Pancreas (tissue), 10 donors: ENCODE measurements at regions not wholly inside any gene's neighbourhood (a gene's known extent, or its start where the extent isn't known, plus 50 kb on each side); places are given as distances from the start of the nearest gene placed in this dataset.

Source experiments
- ATAC-seq, 4 donors: fragments of 200-7000 bp; cut with Tn5 transposase; one replicate each; pipeline versions ENCODE4 v1.8.0 to v1.9.1; 2020; ENCODE audit warnings: mild to moderate bottlenecking in 4 of 4, moderate library complexity in 4 of 4
- DNase-seq, 6 donors: peaks; one replicate each; pipeline ENCODE4 v3.0.0-alpha.2; 2020
- FAIRE-seq: peaks from 2 replicates; lab custom pipeline; 2012; peaks lifted over from hg19 to GRCh38; lab: Jason Lieb, UNC
- H3K27ac ChIP-seq, 4 donors: fragments of 200-600 bp; sonication (generic); 1 replicate in 3 of 4; 2 replicates in 1 of 4; pipeline versions ENCODE4 v1.5.0 to v1.8.0; 2020
- H3K27me3 ChIP-seq, 4 donors: fragments of 200-600 bp; one replicate each; pipeline ENCODE4 v1.8.0; 2021
- H3K36me3 ChIP-seq, 3 donors: fragments of 200-600 bp; sonication (generic) in 1 of 3; one replicate each; pipeline versions ENCODE4 v1.5.0 to v1.8.0; 2020 to 2021
- H3K4me1 ChIP-seq, 3 donors: fragments of 200-600 bp; one replicate each; pipeline ENCODE4 v1.8.0; 2021
- H3K4me3 ChIP-seq, 4 donors: fragments of 200-600 bp; sonication (generic) in 2 of 4; one replicate each; pipeline versions ENCODE4 v1.5.0 to v1.8.0; 2020 to 2021
- H3K9me3 ChIP-seq, 4 donors: fragments of 200-600 bp; one replicate each; pipeline ENCODE4 v1.8.0; 2021
- WGBS, 2 donors: extraction: QIAGEN DNeasy Blood & Tissue Kit; methylation state at CpG; one replicate each; pipeline ENCODE4 v1.1.7; 2013; 5-methylcytosine and 5-hydroxymethylcytosine counted together
- intact Hi-C, 3 donors: fragments of 100-400 bp; cut with DNase I; formaldehyde crosslinking; loops; one replicate each; pipeline versions ENCODE4 v1.11.1 to v1.14.2; 2022
- TF ChIP-seq, protein P1 (sequence below), 4 donors: fragments of 200-600 bp; sonication (generic) in 3 of 4; IDR thresholded peaks; one replicate each; pipeline versions ENCODE4 v1.5.0 to v1.8.0; 2021; ENCODE audit warnings: antibody characterized with exemption in 4 of 4
- donor health status: healthy with polysubstance abuse.
- donor health status: DM: no; HTN: no; CAD: no; lungs with moderate emphysema.
- donor health status: DM: no; HTN: no; CAD: no.
- donor health status: control.
- donor health status: control.
- donor health status: Bipolar disorder and iron deficiency.
- donor health status: DM: yes; HTN: yes; CAD: no.
- donor health status: DM: no; HTN: no; CAD: no.
- donor health status: DM: no; HTN: no; CAD: no.
- donor health status: DM: yes; HTN: yes; CAD: no.

- H3K4me1 ChIP-seq, result peaks cover 0 to 5% (median 0%) of the 10 kb centered on the region in 3 donors
- no peaks in the 10 kb centered on the region for H3K27me3 ChIP-seq
- intact Hi-C loops, result no loop called here
- no peaks in the 10 kb centered on the region for H3K9me3 ChIP-seq
- ATAC-seq (no peak), FAIRE-seq (peak; percentile 45), DNase-seq (no peak)
- TF ChIP-seq, protein P1, sequence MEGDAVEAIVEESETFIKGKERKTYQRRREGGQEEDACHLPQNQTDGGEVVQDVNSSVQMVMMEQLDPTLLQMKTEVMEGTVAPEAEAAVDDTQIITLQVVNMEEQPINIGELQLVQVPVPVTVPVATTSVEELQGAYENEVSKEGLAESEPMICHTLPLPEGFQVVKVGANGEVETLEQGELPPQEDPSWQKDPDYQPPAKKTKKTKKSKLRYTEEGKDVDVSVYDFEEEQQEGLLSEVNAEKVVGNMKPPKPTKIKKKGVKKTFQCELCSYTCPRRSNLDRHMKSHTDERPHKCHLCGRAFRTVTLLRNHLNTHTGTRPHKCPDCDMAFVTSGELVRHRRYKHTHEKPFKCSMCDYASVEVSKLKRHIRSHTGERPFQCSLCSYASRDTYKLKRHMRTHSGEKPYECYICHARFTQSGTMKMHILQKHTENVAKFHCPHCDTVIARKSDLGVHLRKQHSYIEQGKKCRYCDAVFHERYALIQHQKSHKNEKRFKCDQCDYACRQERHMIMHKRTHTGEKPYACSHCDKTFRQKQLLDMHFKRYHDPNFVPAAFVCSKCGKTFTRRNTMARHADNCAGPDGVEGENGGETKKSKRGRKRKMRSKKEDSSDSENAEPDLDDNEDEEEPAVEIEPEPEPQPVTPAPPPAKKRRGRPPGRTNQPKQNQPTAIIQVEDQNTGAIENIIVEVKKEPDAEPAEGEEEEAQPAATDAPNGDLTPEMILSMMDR (IDR thresholded peaks at IDR 0.05), result peak in 1 of 4 donors; percentile 21
- 33 to 46% methylated on average over 1 of the region's 1 CpG for WGBS, 2 donors
- no peak overlapping the region for H3K27ac ChIP-seq
- H3K36me3 ChIP-seq, result no peaks in the 10 kb centered on the region
- H3K4me3 ChIP-seq, result no peak overlapping the region
Observed at GRCh38 chr4:177579649-177580048, 137.4 kb upstream of the AGA start.

- no peak for ATAC-seq
- no peak for DNase-seq
- H3K27ac ChIP-seq, result no peak overlapping the region
- H3K9me3 ChIP-seq, result no peaks in the 10 kb centered on the region
- no peak for FAIRE-seq
- TF ChIP-seq, protein P1 (IDR thresholded peaks at IDR 0.05), result no peak
- H3K27me3 ChIP-seq, result no peaks in the 10 kb centered on the region
- H3K4me1 ChIP-seq, result peaks cover 0 to 5% (median 0%) of the 10 kb centered on the region in 3 donors
- no peak overlapping the region for H3K4me3 ChIP-seq
- H3K36me3 ChIP-seq, result no peaks in the 10 kb centered on the region
- intact Hi-C loops, result no loop called here
Observed at GRCh38 chr4:177582992-177583391, 140.8 kb upstream of the AGA start.

DNA sequence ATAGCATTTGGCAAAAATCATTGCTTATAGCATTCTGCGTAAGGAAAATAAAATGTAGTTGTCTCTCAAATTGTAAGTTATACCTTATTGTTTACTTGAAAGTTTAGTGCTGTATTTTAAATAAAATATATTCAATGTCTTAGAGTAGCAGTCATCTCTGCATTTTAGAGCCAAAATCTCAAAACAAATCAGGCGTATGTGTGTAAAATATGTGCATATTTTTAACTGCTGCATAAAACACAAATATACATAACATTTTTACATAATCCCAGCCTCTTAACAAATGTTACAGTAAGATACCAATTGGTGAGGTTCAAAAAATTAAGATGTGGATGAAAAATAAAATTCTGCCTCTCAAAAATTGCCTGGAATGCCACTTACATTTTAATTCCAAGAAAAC, 145.8 kb upstream of the AGA start:
- Histone ChIP-seq H3K27me3 (no peaks in the 10 kb centered on the region), H3K4me1 (no peaks in the 10 kb centered on the region), H3K36me3 (no peaks in the 10 kb centered on the region), H3K9me3 (no peaks in the 10 kb centered on the region), H3K27ac (no peak overlapping the region), H3K4me3 (no peak overlapping the region)
- intact Hi-C loops, result no loop called here
- FAIRE-seq (no peak), ATAC-seq (no peak), DNase-seq (no peak)
- TF ChIP-seq, protein P1 (IDR thresholded peaks at IDR 0.05), result no peak
- WGBS, 2 donors, result 77 to 96% methylated on average over 2 of the region's 2 CpGs

DNA sequence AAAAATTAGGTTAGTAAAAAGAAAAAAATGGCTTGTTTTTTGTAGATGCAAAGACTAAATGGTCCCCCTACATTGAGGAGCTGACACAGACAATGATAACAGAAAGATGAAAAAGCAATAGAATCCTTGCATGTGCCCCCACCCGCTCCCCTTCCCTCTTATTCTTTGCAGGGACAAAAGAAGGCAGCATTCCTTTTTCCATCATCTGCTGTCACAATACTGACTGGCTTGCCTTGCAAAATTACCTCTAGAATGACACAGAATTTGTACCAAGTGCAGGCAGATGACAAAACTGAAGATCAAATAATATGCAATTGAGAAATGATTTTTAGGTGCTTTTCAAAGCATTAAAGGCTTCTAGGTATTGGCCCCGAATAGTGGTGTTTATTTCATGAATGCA, 153.1 kb upstream of the AGA start:
- Histone ChIP-seq H3K4me1 (no peaks in the 10 kb centered on the region), H3K9me3 (no peaks in the 10 kb centered on the region), H3K27ac (no peak overlapping the region), H3K27me3 (no peaks in the 10 kb centered on the region), H3K4me3 (no peak overlapping the region), H3K36me3 (no peaks in the 10 kb centered on the region)
- intact Hi-C loops, result no loop called here
- DNase-seq (no peak), FAIRE-seq (no peak), ATAC-seq (no peak)
- TF ChIP-seq, protein P1 (IDR thresholded peaks at IDR 0.05), result no peak
- WGBS, 2 donors, result 85 to 95% methylated on average over 2 of the region's 2 CpGs

- TF ChIP-seq, protein P1 (IDR thresholded peaks at IDR 0.05), result no peak
- FAIRE-seq, result no peak
Observed at GRCh38 chr4:177596035-177596434, 153.8 kb upstream of the AGA start.

More at GRCh38 chr4:177596035-177596434, 153.8 kb upstream of the AGA start:
- Histone ChIP-seq H3K27ac (no peak overlapping the region), H3K36me3 (no peaks in the 10 kb centered on the region), H3K27me3 (no peaks in the 10 kb centered on the region), H3K4me3 (no peak overlapping the region), H3K4me1 (no peaks in the 10 kb centered on the region), H3K9me3 (no peaks in the 10 kb centered on the region)
- ATAC-seq, result peak; percentile 62 to 96 (median 84)
- WGBS, 2 donors, result 61 to 80% methylated on average over 4 of the region's 4 CpGs
- peak in 4 of 6 donors; percentile 46 to 81 (median 56) for DNase-seq
- intact Hi-C loops, result no loop called here
